ENCODE measurements at regions not wholly inside any gene's neighbourhood (a gene's known extent, or its start where the extent isn't known, plus 50 kb on each side); places are given as distances from the start of the nearest gene placed in this dataset.
"Not testable (repeated sequence)": the region's sequence is repeated elsewhere in the genome, so short reads cannot be mapped to it uniquely, and the experiment has no call there.

DNA sequence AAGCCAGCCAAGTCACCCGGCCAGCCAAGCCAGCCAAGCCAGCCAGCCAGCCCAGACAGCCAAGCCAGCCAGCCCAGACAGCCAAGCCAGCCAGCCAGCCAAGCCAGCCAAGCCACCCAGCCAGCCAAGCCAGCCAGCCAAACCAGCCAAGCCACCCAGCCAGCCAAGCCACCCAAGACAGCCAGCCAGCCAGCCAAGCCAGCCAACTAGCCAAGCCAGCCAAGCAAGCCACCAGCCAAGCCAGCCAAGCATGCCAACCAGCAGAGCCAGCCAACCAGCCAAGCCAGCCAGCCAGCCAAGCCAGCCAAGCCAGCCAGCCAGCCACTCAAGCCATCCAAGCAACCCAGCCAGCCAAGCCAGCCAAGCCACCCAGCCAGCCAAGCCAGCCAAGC, 323.1 kb upstream of the PLGLB2 start:
- not testable (repeated sequence) for DNase-seq (ENCODE audit: low read depth in 1 of 2, low spot score in 1 of 2)

DNA sequence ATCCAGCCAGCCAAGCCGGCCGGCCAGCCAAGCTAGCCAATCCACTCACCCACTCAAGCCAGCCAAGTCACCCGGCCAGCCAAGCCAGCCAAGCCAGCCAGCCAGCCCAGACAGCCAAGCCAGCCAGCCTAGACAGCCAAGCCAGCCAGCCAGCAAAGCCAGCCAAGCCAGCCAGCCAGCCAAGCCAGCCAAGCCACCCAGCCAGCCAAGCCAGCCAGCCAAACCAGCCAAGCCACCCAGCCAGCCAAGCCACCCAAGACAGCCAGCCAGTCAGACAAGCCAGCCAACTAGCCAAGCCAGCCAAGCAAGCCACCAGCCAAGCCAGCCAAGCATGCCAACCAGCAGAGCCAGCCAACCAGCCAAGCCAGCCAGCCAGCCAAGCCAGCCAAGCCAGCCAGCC, 322.7 kb upstream of the PLGLB2 start:
- not testable (repeated sequence) for DNase-seq (ENCODE audit: low read depth in 1 of 2, low spot score in 1 of 2)

DNA sequence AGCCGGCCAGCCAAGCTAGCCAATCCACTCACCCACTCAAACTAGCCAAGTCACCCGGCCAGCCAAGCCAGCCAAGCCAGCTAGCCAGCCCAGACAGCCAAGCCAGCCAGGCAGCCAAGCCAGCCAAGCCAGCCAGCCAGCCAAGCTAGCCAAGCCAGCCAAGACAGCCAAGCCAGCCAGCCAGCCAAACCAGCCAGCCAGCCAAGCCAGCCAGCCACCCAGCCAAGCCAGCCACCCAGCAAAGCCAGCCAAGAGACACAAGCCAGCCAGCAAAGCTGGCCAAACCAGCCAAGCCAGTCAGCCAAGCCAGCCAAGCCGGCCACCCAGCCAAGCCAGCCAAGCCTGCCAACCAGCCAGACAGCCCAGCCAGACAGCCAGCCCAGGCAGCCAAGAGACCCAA, 322.2 kb upstream of the PLGLB2 start:
- not testable (repeated sequence) for DNase-seq (ENCODE audit: low read depth in 1 of 2, low spot score in 1 of 2)

DNA sequence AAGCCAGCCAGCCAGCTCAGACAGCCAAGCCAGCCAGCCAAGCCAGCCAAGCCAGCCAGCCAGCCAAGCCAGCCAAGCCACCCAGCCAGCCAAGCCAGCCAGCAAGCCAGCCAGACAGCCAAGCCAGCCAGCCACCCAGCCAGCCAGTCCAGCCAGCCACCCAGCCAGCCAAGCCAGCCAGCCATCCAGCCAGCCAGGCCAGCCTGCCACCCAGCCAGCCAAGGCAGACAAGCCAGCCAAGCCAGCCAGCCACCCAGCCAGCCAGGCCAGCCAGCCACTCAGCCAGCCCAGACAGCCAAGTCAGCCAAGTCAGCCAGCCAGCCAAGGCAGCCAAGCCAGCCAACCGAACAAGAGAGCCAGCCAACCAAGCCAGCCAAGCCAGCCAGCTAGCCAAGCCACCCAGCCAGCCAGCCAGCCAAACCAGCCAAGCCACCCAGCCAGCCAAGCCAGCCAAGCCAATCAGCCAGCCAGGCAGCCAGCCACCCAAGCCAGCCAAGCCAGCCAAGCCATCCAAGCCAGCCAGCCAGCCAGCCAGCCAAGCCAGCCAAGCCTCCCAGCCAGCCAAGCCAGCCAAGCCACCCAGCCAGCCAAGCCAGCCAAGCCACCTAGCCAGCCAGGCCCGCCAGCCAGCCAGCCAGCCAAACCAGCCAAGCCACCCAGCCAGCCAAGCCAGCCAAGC, 319.3 kb upstream of the PLGLB2 start:
- not testable (repeated sequence) for DNase-seq (ENCODE audit: low read depth in 1 of 2, low spot score in 1 of 2)

DNA sequence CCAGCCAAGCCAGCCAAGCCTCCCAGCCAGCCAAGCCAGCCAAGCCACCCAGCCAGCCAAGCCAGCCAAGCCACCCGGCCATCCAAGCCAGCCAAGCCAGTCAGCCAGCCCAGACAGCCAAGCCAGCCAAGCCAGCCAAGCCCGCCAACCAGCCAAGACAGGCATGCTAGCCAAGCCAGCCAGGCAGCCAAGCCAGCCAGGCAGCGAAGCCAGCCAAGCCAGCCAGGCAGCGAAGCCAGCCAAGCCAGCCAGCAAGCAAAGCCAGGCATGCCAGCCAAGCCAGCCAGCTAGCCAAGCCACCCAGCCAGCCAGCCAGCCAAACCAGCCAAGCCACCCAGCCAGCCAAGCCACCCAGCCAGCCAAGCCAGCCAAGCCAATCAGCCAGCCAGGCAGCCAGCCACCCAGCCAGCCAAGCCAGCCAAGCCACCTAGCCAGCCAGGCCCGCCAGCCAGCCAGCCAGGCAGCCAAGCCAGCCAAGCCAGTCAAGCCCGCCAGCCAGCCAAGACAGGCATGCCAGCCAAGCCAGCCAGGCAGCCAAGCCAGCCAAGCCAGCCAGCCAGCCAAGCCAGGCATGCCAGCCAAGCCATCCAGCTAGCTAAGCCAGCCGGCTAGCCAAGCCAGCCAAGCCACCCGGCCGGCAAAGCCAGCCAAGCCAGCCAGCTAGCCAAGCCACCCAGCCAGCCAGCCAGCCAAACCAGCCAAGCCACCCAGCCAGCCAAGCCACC, 318.5 kb upstream of the PLGLB2 start:
- DNase-seq (ENCODE audit: low read depth in 1 of 2, low spot score in 1 of 2), result not testable (repeated sequence)

DNA sequence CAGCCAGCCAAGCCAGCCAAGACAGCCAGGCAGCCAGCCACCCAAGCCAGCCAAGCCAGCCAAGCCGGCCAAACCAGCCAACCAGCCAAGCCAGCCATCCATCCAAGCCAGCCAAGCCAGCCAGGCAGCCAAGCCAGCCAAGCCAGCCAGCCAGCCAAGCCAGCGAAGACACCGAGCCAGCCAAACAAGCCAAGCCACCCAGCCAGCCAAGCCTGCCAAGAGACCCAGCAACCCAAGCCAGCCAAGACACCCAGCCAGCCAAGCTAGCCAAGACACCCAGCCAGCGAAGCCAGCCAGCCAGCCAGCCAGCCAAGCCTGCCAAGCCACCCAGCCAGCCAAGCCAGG, 318.0 kb upstream of the PLGLB2 start:
- DNase-seq (ENCODE audit: low read depth in 1 of 2, low spot score in 1 of 2), result not testable (repeated sequence)

DNA sequence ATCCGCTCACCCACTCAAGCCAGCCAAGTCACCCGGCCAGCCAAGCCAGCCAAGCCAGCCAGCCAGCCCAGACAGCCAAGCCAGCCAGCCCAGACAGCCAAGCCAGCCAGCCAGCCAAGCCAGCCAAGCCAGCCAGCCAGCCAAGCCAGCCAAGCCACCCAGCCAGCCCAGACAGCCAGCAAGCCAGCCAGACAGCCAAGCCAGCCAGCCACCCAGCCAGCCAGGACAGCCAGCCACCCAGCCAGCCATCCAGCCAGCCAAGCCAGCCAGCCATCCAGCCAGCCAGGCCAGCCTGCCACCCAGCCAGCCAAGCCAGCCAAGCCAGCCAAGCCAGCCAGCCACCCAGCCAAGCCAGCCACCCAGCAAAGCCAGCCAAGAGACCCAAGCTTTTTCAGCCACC, 316.8 kb upstream of the PLGLB2 start:
- DNase-seq (ENCODE audit: low read depth in 1 of 2, low spot score in 1 of 2), result not testable (repeated sequence)

DNA sequence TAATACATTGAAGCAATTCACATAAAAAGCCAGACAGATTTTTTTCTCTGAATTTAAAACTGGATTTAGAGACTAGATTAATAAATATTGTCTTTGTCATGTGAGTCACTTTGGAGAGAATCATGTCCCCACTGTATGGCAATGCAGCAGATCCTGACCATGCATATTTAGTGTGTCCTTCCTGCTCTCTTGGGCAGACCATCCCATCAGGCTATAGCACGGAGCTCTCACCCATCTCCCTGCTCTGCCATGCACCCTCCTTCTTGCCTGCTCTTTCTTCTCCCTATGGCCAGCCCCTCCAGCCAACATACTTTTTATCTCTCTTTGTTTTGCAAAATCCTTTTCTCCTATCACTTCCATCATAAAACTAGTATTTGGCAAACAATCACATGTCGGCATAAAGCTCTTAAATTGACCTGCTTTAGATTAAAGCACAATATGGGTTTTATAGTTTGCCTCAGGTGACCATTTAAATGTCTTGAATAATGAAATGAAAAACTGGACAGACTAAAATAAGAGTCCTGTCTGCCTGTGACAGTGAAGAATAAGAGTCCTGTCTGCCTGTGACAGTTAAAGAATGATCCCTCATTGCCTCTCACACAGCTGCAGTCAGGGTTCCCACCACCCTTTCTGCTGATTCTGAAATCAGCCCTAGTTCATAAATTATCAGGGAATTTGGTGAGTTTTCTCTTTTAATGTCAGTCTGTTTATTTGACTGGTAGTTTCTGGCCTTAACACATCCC, 315.0 kb upstream of the PLGLB2 start:
- not testable (repeated sequence) for DNase-seq (ENCODE audit: low read depth in 1 of 2, low spot score in 1 of 2)

DNA sequence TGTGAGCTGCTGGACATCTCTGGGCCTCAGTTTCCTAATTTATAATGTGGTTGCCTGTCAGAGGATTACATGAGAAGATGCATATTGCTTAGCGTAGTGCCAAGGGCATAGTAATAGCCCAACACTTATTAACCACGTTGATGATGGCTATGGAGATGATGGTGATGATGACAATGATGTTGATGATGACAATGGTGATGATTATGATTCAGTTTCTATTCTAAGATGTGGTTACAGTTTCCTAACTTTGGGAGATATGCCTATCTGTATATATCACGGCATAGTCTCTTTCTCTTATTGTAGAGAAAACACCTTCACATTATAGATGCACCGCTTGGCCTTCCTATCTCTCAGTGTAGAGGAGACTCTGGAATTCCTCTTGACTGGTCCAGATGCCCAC, 311.9 kb upstream of the PLGLB2 start:
- DNase-seq (ENCODE audit: low read depth in 1 of 2, low spot score in 1 of 2), result not testable (repeated sequence)

DNA sequence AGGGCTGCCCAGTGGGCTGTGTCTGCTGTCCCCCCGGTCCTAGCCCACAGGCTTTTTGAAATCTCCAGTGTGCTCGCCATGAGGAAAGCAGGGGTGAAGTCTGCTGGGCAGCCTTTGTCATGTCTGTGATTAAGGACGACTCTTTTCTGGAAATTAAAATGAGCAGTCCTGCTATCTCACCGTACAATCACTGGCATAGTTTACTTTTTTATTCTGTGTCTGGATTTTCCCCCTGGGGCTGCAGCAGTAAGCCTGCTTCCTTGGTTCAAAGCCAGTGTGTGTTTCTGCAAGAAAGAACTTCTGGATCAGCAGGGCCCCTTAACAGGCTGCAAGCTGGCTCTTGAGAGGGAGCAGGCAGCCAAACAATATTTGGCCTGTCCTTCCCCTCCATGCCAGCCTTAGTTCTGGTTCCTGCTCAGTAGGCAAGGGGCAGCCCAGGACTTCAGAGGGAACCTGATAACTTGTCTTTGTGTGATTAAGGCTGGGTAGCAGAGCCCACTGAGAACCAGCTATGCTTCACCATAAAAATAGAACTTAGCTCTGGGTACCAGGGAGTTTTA, 310.1 kb upstream of the PLGLB2 start:
- DNase-seq (ENCODE audit: low read depth in 1 of 2, low spot score in 1 of 2), result not testable (repeated sequence)

DNA sequence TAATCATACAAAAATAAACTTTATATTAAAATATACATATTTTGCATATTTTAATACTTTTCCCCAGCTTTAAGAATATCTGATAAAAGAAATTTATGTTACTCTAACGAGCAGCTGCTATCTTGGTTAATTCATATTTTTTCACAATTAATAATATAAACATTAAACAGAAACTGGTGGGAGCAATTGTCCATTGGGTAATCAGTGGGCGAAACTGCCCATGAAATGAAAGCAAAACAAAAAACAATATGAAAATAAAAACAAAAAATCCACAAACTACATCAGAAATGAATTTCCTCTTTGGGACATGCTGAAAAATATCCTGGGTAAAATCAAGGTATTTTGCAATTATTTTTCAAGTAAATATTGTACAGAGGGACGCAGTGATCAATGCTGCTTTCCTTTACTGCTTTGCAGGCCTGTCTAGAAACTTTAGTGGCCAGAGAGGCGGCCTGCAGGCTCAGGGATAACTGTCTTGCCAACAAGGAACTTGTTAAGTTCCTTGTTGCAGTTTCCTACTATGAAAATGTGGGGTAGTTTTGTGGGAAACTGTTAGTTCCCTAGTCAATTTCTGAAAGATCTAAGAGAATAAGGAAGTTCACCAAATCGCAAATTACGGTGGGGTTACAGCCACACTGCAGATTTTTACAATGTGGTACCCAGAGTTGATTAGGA, 309.0 kb upstream of the PLGLB2 start:
- not testable (repeated sequence) for DNase-seq (ENCODE audit: low read depth in 1 of 2, low spot score in 1 of 2)

DNA sequence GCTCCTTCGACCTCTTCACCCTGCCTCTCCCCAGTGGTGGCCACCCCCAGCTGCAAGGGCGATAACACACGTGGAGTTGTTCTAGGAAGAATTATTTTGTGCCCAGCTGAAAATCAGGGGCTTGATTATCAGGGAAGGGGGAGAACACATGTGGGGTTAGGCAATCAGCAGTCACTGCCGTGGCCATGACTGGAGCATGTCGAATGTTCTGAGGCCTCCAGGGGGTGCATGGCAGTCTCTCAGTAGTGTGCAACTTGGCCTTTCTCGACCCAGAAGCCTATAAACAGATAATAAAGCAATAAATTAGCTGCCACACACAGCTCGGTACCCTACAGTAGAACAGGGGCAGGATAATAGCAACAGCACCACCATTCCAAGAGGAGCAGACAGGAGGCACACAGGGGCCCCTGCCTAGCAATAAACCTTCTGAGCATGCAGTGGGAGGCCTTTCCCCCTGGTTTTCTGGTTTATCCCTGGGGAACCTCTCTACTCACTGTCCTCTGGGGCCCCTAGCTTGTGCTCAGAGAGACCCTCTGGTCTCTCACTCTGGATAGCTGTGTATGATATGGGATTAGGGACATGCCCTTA, 308.2 kb upstream of the PLGLB2 start:
- not testable (repeated sequence) for DNase-seq (ENCODE audit: low read depth in 1 of 2, low spot score in 1 of 2)

DNA sequence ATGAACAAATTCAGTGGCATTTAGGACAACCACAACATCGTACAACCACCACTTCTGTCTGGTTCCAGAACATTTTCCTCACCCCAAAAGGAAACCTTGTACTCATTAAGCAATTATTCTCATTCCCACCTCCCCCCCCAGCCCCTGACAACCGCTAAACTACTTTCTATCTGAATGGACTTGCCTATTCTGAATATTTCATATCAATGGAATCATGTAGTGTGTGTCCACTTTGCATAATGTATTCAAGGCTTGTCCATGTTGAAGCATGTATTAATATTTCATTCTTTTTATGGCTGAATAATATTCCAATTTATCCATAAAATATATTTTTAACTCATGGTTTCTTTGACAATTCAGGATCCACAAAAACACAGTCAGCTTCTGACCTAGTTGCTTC, 307.2 kb upstream of the PLGLB2 start:
- DNase-seq (ENCODE audit: low read depth in 1 of 2, low spot score in 1 of 2), result not testable (repeated sequence)

DNA sequence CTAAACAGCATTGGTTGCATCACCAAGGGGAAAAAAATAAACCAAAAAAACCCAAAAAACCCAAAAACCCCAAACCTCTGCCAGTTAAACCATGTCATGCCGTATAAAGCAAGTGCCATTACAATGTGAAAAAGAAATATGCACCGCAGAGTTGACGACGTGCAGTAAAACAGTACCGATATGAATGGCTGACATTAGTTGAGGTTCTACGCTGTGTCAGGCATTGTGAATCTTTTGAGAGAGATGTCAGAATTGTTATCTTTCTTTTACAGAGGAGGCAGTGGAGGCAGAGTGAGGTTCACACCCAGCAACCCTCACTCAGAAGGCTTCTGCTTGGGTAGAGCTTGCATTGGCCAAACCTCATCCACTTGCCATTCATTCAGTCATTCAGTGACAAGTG, 306.5 kb upstream of the PLGLB2 start:
- not testable (repeated sequence) for DNase-seq (ENCODE audit: low read depth in 1 of 2, low spot score in 1 of 2)

DNA sequence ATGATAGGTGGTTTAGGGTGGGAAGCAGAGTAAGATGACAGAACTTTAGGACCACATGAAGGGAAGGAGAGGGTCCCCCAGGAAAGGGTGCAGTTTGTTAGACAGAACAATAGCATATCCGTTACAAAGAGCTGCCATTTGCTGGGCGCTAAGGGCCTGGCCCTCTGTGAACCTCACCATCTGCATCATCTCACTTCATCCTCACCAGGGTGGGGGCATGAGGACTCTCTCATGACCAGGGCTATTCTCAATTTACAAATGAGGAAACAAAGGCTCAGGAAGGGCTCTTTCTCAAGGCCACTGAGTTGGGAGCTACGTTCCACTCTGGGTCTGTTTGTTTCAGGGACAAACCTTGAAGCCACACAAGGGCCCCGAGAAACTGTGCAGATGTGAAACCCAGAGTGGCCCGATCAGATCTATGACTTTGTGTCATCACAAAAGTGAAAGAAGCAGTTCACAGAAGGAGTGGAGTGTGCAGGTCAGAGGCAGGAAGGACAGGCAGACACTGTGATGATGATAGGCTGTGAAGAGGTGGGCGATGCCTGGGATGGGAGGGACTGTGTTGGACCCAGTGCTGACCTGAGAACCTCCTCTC, 304.8 kb upstream of the PLGLB2 start:
- not testable (repeated sequence) for DNase-seq (ENCODE audit: low read depth in 1 of 2, low spot score in 1 of 2)

DNA sequence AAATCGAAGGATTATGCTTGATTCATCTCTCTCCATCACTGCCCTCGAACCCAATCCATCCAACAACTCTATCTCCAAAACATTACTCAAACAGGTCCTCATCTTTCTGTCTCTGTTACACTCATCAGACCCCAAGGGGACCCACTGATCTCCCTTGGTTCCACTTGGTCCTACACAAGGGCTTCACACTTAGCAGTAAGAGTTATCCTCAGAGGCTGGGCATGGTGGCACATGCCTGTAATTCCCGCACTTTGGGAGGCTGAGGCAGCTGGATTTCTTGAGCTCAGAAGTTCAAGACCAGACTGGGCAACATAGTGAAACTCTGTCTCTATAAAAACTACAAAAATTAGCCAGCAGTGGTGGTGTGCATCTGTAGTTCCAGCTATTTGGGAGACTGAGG, 302.9 kb upstream of the PLGLB2 start:
- not testable (repeated sequence) for DNase-seq (ENCODE audit: low read depth in 1 of 2, low spot score in 1 of 2)

DNA sequence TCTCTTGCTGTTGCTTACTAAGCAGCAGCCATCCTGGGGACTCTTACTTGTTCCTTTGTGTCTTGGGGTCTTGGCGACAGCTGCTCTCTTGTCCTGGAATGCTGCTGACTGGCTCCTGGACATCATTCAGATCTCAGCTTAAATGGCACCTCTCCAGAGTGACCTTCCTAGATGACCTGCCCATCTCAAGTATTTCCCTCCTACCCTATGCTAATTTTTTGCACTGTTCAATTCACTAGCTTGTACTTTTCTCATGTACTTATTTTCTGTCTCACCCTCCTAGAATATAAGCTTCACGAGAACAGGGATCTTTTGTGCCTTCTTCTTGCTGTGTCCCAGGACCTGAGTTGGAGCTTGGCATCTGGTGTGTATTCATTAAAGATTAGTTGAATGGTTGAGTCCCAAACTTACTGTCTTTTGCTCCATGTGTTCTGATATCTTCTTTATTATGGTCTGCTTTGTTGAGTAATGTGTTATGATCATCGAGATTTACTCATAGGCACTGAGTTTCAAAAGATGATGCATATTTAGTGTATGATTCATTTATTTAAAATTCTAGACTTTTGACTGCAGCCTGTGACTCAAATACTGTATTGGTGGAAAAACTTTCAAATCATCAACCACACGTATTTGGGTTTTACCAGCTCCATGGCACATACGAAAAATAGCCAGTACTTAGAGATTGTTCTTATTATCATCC, 302.1 kb upstream of the PLGLB2 start:
- DNase-seq (ENCODE audit: low read depth in 1 of 2, low spot score in 1 of 2), result not testable (repeated sequence)

DNA sequence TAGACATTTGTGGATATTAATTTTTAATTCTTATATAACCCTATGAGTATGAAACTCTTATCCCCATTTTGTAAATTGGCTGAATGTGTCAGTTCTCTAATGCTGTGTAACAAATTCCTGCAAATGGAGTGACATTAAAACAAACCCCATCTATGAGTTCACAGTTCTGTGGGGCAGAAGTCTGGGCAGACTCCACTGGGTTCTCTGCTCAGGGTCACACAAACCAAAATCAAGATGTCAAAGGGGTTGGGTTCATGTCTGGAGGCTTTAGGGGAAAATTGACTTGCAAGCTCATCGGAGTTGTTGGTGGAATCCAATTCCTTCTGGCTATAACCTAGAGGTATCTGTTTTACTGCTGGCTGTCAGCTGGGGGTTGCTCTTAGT, 301.6 kb upstream of the PLGLB2 start:
- DNase-seq (ENCODE audit: low read depth in 1 of 2, low spot score in 1 of 2), result not testable (repeated sequence)

DNA sequence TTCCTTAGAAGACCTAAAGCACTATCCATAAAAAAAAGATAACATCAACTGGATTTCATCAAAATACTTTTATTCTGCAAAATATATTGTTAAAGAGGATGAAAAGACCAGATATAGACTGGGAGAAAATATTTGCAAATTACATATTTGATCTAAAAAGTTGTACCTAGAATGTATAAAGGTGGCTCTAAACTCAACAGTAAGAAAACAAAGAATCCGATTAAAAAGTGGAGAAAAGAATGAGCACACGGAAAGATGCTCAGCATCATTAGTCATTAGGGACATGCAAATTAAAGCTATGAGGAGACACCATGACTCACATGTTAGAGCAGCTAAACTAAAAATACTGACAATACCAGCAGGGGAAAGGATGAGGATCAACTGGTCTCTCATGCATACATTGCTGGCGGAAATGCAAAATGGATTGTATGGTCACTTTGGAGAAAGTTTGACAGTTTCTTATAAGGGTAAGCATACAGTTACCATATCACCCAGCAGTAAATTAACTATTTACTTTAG, 298.4 kb upstream of the PLGLB2 start:
- DNase-seq (ENCODE audit: low read depth in 1 of 2, low spot score in 1 of 2), result not testable (repeated sequence)

DNA sequence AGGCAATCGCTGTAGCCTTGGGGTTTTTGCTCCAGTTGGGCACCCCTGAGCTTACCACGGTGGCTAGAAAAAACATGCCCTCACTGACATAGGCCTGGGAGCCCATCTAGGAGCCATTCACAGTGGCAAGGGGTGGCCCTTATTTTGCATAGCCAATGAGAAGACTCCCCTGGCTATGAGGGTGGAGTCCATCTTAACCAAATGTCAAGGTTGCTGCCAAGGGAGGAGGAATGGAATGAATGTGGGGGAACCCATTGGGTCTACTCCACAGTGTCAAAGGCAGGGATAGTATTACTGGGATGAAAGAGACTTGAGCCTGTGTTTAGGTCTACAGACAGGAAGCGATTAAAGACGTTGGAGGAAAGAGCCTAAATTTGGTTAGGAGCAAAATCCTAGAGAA, 295.7 kb upstream of the PLGLB2 start:
- not testable (repeated sequence) for DNase-seq (ENCODE audit: low read depth in 1 of 2, low spot score in 1 of 2)

All from stimulated activated CD4-positive, alpha-beta T cell treated with anti-CD3 and anti-CD28 coated beads, Interleukin-15, amount 100 ng/mL, for 1 hour (primary cell).